ENCODE measurements at regions not wholly inside any gene's neighbourhood (a gene's known extent, or its start where the extent isn't known, plus 50 kb on each side); places are given as distances from the start of the nearest gene placed in this dataset.

DNA sequence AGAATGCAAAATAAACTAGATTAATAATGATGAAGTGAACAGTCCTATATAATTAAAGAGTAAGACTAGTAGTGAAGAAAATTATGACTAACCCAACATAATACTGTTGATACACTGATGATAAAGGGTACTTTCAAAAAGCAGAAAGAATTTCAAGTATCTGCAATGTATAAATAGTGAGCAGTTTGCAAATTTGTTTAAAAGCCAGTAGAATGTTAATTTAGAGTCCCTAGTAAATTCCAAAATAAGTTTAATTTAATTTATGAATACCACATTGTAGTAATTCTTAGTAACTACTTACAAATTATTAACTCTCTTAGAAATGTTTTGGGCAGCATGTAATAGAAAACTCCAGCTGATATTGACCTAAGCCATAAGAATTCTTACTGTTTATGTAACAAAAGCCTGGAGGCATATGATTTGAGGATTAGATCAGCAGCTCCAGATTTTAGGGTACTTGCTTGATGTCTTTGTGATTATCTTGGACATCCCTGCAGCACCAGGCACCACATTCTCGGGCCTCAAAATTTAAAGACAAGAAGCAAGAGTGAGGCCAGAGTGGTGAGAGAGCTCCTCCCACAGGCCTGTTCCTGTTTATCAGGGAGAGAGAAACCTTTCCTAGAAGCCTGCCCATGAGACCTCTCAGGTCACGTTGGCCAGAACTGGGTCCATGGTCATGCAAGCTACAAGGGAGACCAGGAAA, 67.6 kb upstream of the TDRD3 start:
- TF ChIP-seq, protein P1, sequence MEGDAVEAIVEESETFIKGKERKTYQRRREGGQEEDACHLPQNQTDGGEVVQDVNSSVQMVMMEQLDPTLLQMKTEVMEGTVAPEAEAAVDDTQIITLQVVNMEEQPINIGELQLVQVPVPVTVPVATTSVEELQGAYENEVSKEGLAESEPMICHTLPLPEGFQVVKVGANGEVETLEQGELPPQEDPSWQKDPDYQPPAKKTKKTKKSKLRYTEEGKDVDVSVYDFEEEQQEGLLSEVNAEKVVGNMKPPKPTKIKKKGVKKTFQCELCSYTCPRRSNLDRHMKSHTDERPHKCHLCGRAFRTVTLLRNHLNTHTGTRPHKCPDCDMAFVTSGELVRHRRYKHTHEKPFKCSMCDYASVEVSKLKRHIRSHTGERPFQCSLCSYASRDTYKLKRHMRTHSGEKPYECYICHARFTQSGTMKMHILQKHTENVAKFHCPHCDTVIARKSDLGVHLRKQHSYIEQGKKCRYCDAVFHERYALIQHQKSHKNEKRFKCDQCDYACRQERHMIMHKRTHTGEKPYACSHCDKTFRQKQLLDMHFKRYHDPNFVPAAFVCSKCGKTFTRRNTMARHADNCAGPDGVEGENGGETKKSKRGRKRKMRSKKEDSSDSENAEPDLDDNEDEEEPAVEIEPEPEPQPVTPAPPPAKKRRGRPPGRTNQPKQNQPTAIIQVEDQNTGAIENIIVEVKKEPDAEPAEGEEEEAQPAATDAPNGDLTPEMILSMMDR (IDR thresholded peaks at IDR 0.05), result no peak
- no peaks in the 10 kb centered on the region for H3K27me3 ChIP-seq
- H3K9me3 ChIP-seq, result no peaks in the 10 kb centered on the region
- no peaks in the 10 kb centered on the region for H3K36me3 ChIP-seq
- no peak overlapping the region for H3K27ac ChIP-seq
- H3K4me3 ChIP-seq (ENCODE audit: low read depth in 1 of 2, low read length in 1 of 2), result no peak overlapping the region
- no peaks in the 10 kb centered on the region for H3K4me1 ChIP-seq (ENCODE audit: control insufficient read depth in 1 of 2, insufficient read depth in 1 of 2, low read depth in 1 of 2, low read length in 1 of 2)

DNA sequence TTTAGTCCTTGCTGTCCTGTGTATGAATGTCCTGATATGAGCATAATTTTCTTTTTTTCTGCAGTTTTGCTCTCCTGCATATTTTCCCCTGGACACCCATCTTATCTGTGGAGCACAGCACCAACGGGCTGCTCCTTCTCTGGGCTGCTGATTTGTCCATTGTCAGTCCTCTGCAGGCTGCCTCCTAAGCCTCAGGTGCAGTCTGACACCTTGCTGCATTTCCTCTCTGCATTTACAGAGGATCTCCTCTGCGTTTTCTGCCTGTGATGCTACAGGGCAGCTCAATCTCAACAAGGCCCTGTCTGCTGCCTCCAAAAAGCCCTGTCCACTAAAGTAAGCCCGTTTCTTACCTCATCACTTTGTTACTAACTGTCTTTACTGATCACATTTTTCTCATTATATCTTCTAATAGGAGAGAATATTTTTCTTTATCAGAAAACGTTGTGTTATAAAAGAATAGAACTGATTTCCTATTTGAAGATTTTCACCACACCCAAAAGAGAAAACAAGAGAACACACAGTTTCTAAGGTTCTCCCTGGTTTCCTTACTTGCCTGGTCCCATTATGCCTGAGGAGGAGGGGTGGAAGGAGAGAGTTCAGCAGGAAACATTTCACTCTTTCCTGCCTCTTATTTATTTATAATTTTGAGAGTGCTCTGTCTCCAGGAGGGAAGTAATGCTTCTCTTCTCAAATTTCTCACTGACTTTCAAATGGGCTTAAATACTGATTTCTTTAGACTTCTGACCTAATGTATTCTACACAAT, 65.6 kb upstream of the TDRD3 start:
- Histone ChIP-seq H3K36me3 (no peaks in the 10 kb centered on the region), H3K4me1 (ENCODE audit: control insufficient read depth in 1 of 2, insufficient read depth in 1 of 2, low read depth in 1 of 2, low read length in 1 of 2) (no peaks in the 10 kb centered on the region), H3K27me3 (no peaks in the 10 kb centered on the region), H3K9me3 (no peaks in the 10 kb centered on the region), H3K27ac (no peak overlapping the region), H3K4me3 (ENCODE audit: low read depth in 1 of 2, low read length in 1 of 2) (no peak overlapping the region)
- TF ChIP-seq, protein P1 (IDR thresholded peaks at IDR 0.05), result no peak

DNA sequence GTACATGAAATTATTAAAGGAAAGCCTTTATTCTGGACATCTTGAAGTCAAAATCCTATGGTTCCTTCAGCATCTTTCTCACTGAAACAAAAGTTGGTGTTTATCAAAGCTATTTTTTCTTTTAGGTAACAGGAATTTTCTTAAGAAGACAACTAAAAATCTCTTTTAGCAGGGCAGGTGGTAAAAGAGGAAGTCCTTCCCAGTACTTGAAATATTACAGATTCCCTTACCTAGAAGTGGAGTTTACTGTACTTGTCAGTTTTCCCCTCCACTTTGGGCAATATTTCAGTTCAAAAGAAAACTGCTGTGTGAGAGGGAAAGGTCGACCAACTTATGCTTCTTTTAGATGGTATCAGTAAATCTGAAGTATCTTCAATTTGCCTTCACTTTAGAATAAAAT, 64.3 kb upstream of the TDRD3 start:
- Histone ChIP-seq H3K36me3 (no peaks in the 10 kb centered on the region), H3K9me3 (no peaks in the 10 kb centered on the region), H3K4me3 (ENCODE audit: low read depth in 1 of 2, low read length in 1 of 2) (no peak overlapping the region), H3K4me1 (ENCODE audit: control insufficient read depth in 1 of 2, insufficient read depth in 1 of 2, low read depth in 1 of 2, low read length in 1 of 2) (no peaks in the 10 kb centered on the region), H3K27ac (no peak overlapping the region), H3K27me3 (peaks cover 8% of the 10 kb centered on the region)
- TF ChIP-seq, protein P1 (IDR thresholded peaks at IDR 0.05), result no peak

DNA sequence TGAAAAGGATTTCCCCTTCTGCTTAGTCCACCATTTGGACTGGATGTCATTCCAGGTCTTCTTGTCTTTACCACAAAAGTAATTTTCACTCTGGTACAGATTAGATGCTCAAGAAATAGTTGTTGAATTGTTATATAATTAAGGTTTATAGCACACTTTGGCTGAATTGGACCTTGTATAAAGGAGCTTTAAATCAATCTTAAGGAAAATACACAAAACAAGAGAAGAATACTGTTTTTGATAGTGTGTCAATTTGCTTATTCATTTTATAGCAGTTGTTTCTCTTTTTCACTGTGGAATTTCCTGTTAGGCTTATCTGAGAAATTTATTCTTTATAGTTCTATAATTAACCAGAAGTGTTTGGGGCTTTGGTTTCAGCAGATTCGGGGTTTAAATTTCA, 62.7 kb upstream of the TDRD3 start:
- Histone ChIP-seq H3K36me3 (no peaks in the 10 kb centered on the region), H3K27me3 (peaks cover 21% of the 10 kb centered on the region), H3K4me1 (ENCODE audit: control insufficient read depth in 1 of 2, insufficient read depth in 1 of 2, low read depth in 1 of 2, low read length in 1 of 2) (no peaks in the 10 kb centered on the region), H3K27ac (no peak overlapping the region), H3K4me3 (ENCODE audit: low read depth in 1 of 2, low read length in 1 of 2) (no peak overlapping the region), H3K9me3 (no peaks in the 10 kb centered on the region)
- TF ChIP-seq, protein P1 (IDR thresholded peaks at IDR 0.05), result no peak

DNA sequence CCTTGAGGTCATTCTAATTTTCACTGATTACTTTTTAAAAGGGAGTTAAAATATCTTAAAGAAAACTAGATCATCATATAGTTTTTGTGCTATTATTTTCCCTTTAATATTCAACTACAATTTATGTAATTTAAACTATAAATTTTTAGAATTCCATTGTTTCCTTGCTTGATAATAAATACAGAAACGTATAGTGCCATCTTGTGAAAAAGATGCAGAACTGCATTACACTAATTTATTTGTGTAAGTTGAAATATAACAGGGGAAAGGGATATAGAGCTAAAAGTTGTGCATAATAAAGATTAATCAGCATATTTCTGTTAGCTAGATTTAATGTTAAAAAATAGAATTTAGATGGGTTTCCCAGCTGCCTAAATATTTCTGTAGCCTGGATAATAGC, 61.5 kb upstream of the TDRD3 start:
- no peaks in the 10 kb centered on the region for H3K36me3 ChIP-seq
- H3K27me3 ChIP-seq, result peaks cover 21% of the 10 kb centered on the region
- H3K4me1 ChIP-seq (ENCODE audit: control insufficient read depth in 1 of 2, insufficient read depth in 1 of 2, low read depth in 1 of 2, low read length in 1 of 2), result no peaks in the 10 kb centered on the region
- TF ChIP-seq, protein P1 (IDR thresholded peaks at IDR 0.05), result no peak
- no peak overlapping the region for H3K27ac ChIP-seq
- H3K9me3 ChIP-seq, result no peaks in the 10 kb centered on the region
- no peak overlapping the region for H3K4me3 ChIP-seq (ENCODE audit: low read depth in 1 of 2, low read length in 1 of 2)
